ENCODE measurements at regions not wholly inside any gene's neighbourhood (a gene's known extent, or its start where the extent isn't known, plus 50 kb on each side); places are given as distances from the start of the nearest gene placed in this dataset.

GRCh38 chr20:62543470-62544302, 67.9 kb upstream of the GATA5 start:
- H3K4me3 Mint-ChIP-seq, result no peak overlapping the region
- Histone ChIP-seq H3K27ac (ENCODE audit: low read depth, low read length) (no peak overlapping the region), H3K27me3 (ENCODE audit: insufficient read depth, low read length, poor library complexity, severe bottlenecking) (no peaks in the 10 kb centered on the region), H3K4me3 (ENCODE audit: low read length) (no peak overlapping the region), H3K36me3 (ENCODE audit: insufficient read depth, low read length) (no peaks in the 10 kb centered on the region), H3K9me3 (ENCODE audit: low read length) (no peaks in the 10 kb centered on the region), H3K4me1 (ENCODE audit: insufficient read depth, low read length) (no peaks in the 10 kb centered on the region)
- CTCF ChIA-PET, result interaction anchor here (0.7 to 1.2 kb wide), 2 partner anchors 44 to 54 kb away, joined by 3 read pairs; no protein-coding TSS in a partner anchor
- H3K9me3 Mint-ChIP-seq, result peaks cover 0 to 4% (median 0%) of the 10 kb centered on the region in 5 donors
- POLR2A ChIA-PET, result no interaction called here
- no peaks in the 10 kb centered on the region for H3K36me3 Mint-ChIP-seq
- no peak for DNase-seq
- H3K27me3 Mint-ChIP-seq, result peaks cover 8 to 10% of the 10 kb centered on the region in 2 donors
- H3K4me1 Mint-ChIP-seq, result no peaks in the 10 kb centered on the region
- H3K27ac Mint-ChIP-seq, result no peak overlapping the region

DNA sequence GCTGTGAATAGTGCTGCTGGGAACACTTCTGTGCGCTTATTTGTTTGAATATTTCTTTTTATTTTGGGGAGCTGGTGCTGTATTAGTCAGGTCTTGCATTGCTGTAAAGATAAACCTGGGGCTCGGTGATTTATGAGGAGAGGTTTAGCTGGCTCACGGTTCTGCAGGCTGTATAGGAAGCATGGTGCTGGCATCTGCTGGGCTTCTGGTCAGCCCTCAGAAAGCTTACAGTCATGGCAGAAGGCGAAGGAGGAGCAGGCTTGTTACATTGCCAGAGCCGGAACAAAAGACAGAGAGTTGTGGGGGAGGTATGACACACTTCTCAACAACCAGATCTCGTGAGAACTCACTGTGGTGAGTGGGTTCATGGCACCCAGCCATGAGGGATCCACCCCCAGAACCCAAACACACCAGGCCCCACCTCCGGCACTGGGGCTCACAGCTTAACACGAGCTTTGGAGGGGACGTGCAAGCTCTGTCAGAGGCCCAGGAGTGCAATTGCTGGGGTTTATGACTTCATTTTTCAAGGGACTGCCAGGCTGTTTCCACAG, 68.8 kb upstream of the GATA5 start:
- H3K4me3 Mint-ChIP-seq, result no peak overlapping the region
- no peak overlapping the region for H3K27ac Mint-ChIP-seq
- no peak overlapping the region for H3K27ac ChIP-seq (ENCODE audit: low read depth, low read length)
- no peaks in the 10 kb centered on the region for H3K4me1 ChIP-seq (ENCODE audit: insufficient read depth, low read length)
- H3K36me3 ChIP-seq (ENCODE audit: insufficient read depth, low read length), result no peaks in the 10 kb centered on the region
- H3K9me3 Mint-ChIP-seq, result peaks cover 0 to 4% (median 0%) of the 10 kb centered on the region in 5 donors
- no peaks in the 10 kb centered on the region for H3K36me3 Mint-ChIP-seq
- ChIA-PET POLR2A (no interaction called here), CTCF (interaction anchor here (1.2 kb wide), 1 partner anchor 45 kb away, joined by 3 read pairs; no protein-coding TSS in a partner anchor)
- DNase-seq, result no peak
- no peaks in the 10 kb centered on the region for H3K27me3 ChIP-seq (ENCODE audit: insufficient read depth, low read length, poor library complexity, severe bottlenecking)
- H3K27me3 Mint-ChIP-seq, result peaks cover 10 to 15% of the 10 kb centered on the region in 2 donors
- H3K4me3 ChIP-seq (ENCODE audit: low read length), result no peak overlapping the region
- H3K4me1 Mint-ChIP-seq, result no peaks in the 10 kb centered on the region
- H3K9me3 ChIP-seq (ENCODE audit: low read length), result no peaks in the 10 kb centered on the region

- Histone ChIP-seq H3K27ac (ENCODE audit: low read depth, low read length) (no peak overlapping the region), H3K4me3 (ENCODE audit: low read length) (no peak overlapping the region), H3K4me1 (ENCODE audit: insufficient read depth, low read length) (no peaks in the 10 kb centered on the region), H3K36me3 (ENCODE audit: insufficient read depth, low read length) (no peaks in the 10 kb centered on the region), H3K27me3 (ENCODE audit: insufficient read depth, low read length, poor library complexity, severe bottlenecking) (no peaks in the 10 kb centered on the region), H3K9me3 (ENCODE audit: low read length) (no peaks in the 10 kb centered on the region)
- peaks cover 0 to 4% (median 0%) of the 10 kb centered on the region in 5 donors for H3K9me3 Mint-ChIP-seq
- peaks cover 10 to 15% of the 10 kb centered on the region in 2 donors for H3K27me3 Mint-ChIP-seq
- POLR2A ChIA-PET, result no interaction called here
- no peak for DNase-seq
- CTCF ChIA-PET, result no interaction called here
- no peaks in the 10 kb centered on the region for H3K36me3 Mint-ChIP-seq
- H3K4me1 Mint-ChIP-seq, result no peaks in the 10 kb centered on the region
- no peak overlapping the region for H3K4me3 Mint-ChIP-seq
- H3K27ac Mint-ChIP-seq, result no peak overlapping the region
These were observed 69.5 kb upstream of the GATA5 start for GRCh38 chr20:62545271-62545670.

- no peak overlapping the region for H3K27ac ChIP-seq (ENCODE audit: low read depth, low read length)
- no peaks in the 10 kb centered on the region for H3K9me3 ChIP-seq (ENCODE audit: low read length)
- no peak for DNase-seq
- peaks cover 0 to 4% (median 0%) of the 10 kb centered on the region in 5 donors for H3K9me3 Mint-ChIP-seq
- no peak overlapping the region for H3K4me3 ChIP-seq (ENCODE audit: low read length)
- ChIA-PET POLR2A (no interaction called here), CTCF (no interaction called here)
- peaks cover 4 to 6% (median 4%) of the 10 kb centered on the region in 3 donors for H3K4me1 Mint-ChIP-seq
- no peak overlapping the region for H3K4me3 Mint-ChIP-seq
- no peak overlapping the region for H3K27ac Mint-ChIP-seq
- H3K27me3 ChIP-seq (ENCODE audit: insufficient read depth, low read length, poor library complexity, severe bottlenecking), result no peaks in the 10 kb centered on the region
- peaks cover 14 to 20% of the 10 kb centered on the region in 2 donors for H3K27me3 Mint-ChIP-seq
- no peaks in the 10 kb centered on the region for H3K36me3 ChIP-seq (ENCODE audit: insufficient read depth, low read length)
- H3K36me3 Mint-ChIP-seq, result no peaks in the 10 kb centered on the region
- no peaks in the 10 kb centered on the region for H3K4me1 ChIP-seq (ENCODE audit: insufficient read depth, low read length)
These were observed 70.2 kb upstream of the GATA5 start for GRCh38 chr20:62545901-62546525.

DNA sequence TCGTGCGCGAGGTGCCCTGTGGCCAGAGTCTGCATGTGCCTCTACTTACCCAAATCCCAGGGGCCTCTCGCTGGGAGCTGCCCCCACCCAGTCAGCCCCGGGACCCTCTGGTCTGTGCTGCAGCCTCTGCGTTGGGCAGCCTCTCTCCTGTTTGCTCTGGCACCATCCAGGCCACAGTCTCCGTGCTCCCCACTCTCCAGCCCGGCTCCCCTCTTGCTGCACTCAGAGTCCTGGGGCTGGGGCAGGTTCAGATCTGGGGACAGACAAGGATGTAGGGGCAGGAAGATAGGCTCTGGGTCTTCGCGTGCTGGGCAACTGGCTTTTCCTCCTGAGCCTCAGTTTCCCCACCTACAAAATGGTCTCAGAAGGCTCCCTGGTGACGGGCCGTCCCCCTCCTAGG, 70.8 kb upstream of the GATA5 start:
- Mint-ChIP-seq H3K27ac (no peak overlapping the region), H3K9me3 (peaks cover 0 to 4% (median 0%) of the 10 kb centered on the region in 5 donors), H3K4me3 (no peak overlapping the region), H3K27me3 (peaks cover 14 to 22% of the 10 kb centered on the region in 2 donors), H3K36me3 (no peaks in the 10 kb centered on the region), H3K4me1 (peaks cover 4 to 11% (median 4%) of the 10 kb centered on the region in 3 donors)
- ChIA-PET POLR2A (no interaction called here), CTCF (no interaction called here)
- peaks cover under 1% of the 10 kb centered on the region for H3K27me3 ChIP-seq (ENCODE audit: insufficient read depth, low read length, poor library complexity, severe bottlenecking)
- no peaks in the 10 kb centered on the region for H3K9me3 ChIP-seq (ENCODE audit: low read length)
- H3K27ac ChIP-seq (ENCODE audit: low read depth, low read length), result no peak overlapping the region
- H3K4me1 ChIP-seq (ENCODE audit: insufficient read depth, low read length), result no peaks in the 10 kb centered on the region
- no peaks in the 10 kb centered on the region for H3K36me3 ChIP-seq (ENCODE audit: insufficient read depth, low read length)
- H3K4me3 ChIP-seq (ENCODE audit: low read length), result no peak overlapping the region
- no peak for DNase-seq

DNA sequence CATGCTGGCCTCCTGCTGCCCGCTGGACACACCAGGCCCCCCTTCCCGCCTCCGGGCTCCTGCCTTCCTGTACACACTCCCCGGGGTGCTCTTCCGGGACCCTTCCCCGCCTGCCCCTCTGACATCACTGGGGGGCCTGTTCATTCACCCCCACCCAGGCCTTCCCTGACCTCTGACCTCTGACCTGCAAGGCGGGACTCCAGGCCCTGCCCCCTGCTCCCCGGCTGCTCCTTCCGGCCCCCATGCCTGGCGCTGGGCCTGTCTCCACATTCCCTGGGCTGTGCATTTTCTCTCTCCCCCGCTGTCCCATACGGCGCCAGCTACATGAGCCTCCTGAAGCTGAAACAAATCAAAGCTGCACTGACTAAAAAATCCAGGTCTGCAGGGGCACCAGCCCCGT, 71.6 kb upstream of the GATA5 start:
- Mint-ChIP-seq H3K36me3 (no peaks in the 10 kb centered on the region), H3K4me3 (no peak overlapping the region), H3K27me3 (peaks cover 12 to 26% of the 10 kb centered on the region in 2 donors), H3K4me1 (peaks cover 4 to 13% (median 4%) of the 10 kb centered on the region in 3 donors), H3K9me3 (peaks cover 0 to 4% (median 0%) of the 10 kb centered on the region in 5 donors), H3K27ac (no peak overlapping the region)
- H3K27me3 ChIP-seq (ENCODE audit: insufficient read depth, low read length, poor library complexity, severe bottlenecking), result peaks cover 5% of the 10 kb centered on the region
- ChIA-PET POLR2A (no interaction called here), CTCF (no interaction called here)
- no peaks in the 10 kb centered on the region for H3K9me3 ChIP-seq (ENCODE audit: low read length)
- H3K4me3 ChIP-seq (ENCODE audit: low read length), result no peak overlapping the region
- H3K36me3 ChIP-seq (ENCODE audit: insufficient read depth, low read length), result no peaks in the 10 kb centered on the region
- no peaks in the 10 kb centered on the region for H3K4me1 ChIP-seq (ENCODE audit: insufficient read depth, low read length)
- H3K27ac ChIP-seq (ENCODE audit: low read depth, low read length), result no peak overlapping the region
- DNase-seq, result no peak

DNA sequence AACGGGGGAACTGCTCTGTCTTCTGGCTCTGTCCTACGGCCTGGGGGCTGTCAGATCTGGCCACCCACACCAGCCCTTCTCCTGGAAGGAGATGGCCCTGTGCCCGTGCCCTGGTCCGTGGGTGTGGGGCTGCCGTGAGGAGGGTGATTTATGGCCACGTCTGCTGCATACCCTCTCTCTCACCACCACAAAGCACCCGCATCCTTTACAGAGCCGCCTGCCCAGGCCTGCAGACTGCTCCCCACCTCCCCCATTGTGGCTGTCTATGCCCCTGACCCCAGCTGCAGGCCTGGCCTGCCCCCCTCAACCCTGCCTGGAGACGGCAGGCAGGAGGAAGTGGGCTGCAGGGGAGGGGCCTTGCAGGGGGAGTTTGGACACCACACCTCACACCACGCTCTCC, 72.7 kb upstream of the GATA5 start:
- no peaks in the 10 kb centered on the region for H3K36me3 ChIP-seq (ENCODE audit: insufficient read depth, low read length)
- no peak overlapping the region for H3K4me3 Mint-ChIP-seq
- no peaks in the 10 kb centered on the region for H3K4me1 ChIP-seq (ENCODE audit: insufficient read depth, low read length)
- peaks cover 4 to 17% (median 4%) of the 10 kb centered on the region in 3 donors for H3K4me1 Mint-ChIP-seq
- H3K36me3 Mint-ChIP-seq, result no peaks in the 10 kb centered on the region
- no peak for DNase-seq
- POLR2A ChIA-PET, result no interaction called here
- H3K4me3 ChIP-seq (ENCODE audit: low read length), result no peak overlapping the region
- no peak overlapping the region for H3K27ac Mint-ChIP-seq
- H3K27ac ChIP-seq (ENCODE audit: low read depth, low read length), result no peak overlapping the region
- CTCF ChIA-PET, result no interaction called here
- peaks cover 8% of the 10 kb centered on the region for H3K27me3 ChIP-seq (ENCODE audit: insufficient read depth, low read length, poor library complexity, severe bottlenecking)
- H3K27me3 Mint-ChIP-seq, result peaks cover 13 to 36% of the 10 kb centered on the region in 2 donors
- H3K9me3 ChIP-seq (ENCODE audit: low read length), result no peaks in the 10 kb centered on the region
- H3K9me3 Mint-ChIP-seq, result peaks cover 0 to 4% (median 0%) of the 10 kb centered on the region in 5 donors

- peaks cover 12% of the 10 kb centered on the region for H3K27me3 ChIP-seq (ENCODE audit: insufficient read depth, low read length, poor library complexity, severe bottlenecking)
- Mint-ChIP-seq H3K4me3 (no peak overlapping the region), H3K4me1 (peaks cover 4 to 17% (median 4%) of the 10 kb centered on the region in 3 donors), H3K9me3 (peaks cover 0 to 4% (median 0%) of the 10 kb centered on the region in 5 donors), H3K36me3 (no peaks in the 10 kb centered on the region), H3K27me3 (peaks cover 10 to 38% of the 10 kb centered on the region in 2 donors), H3K27ac (no peak overlapping the region)
- POLR2A ChIA-PET, result no interaction called here
- H3K4me3 ChIP-seq (ENCODE audit: low read length), result no peak overlapping the region
- no peaks in the 10 kb centered on the region for H3K36me3 ChIP-seq (ENCODE audit: insufficient read depth, low read length)
- CTCF ChIA-PET, result no interaction called here
- no peaks in the 10 kb centered on the region for H3K9me3 ChIP-seq (ENCODE audit: low read length)
- H3K4me1 ChIP-seq (ENCODE audit: insufficient read depth, low read length), result no peaks in the 10 kb centered on the region
- H3K27ac ChIP-seq (ENCODE audit: low read depth, low read length), result no peak overlapping the region
- DNase-seq, result no peak
These were observed 73.2 kb upstream of the GATA5 start for GRCh38 chr20:62549029-62549428.
